Activated CD4-positive, alpha-beta T cell treated with anti-CD3 and anti-CD28 coated beads, Interleukin-2, Interleukin-4, amounts not matched to agents 100 ng/mL and 50 ng/mL, durations not matched to agents 16 hours and 8 hours (primary cell): ENCODE measurements at regions not wholly inside any gene's neighbourhood (a gene's known extent, or its start where the extent isn't known, plus 50 kb on each side); places are given as distances from the start of the nearest gene placed in this dataset.
"Not testable (repeated sequence)": the region's sequence is repeated elsewhere in the genome, so short reads cannot be mapped to it uniquely, and the experiment has no call there.

ENCODE experiments used
- DNase-seq: peaks from one replicate; pipeline ENCODE4 v3.0.0-alpha.2; 2020; ENCODE audit warnings: low spot score

GRCh38 chr2:64795024-64795592 lies 141.4 kb upstream of the SERTAD2 start:
- DNase-seq: no peak

- no peak for DNase-seq
Observed at GRCh38 chr2:64796926-64797325, 143.2 kb upstream of the SERTAD2 start.

DNA sequence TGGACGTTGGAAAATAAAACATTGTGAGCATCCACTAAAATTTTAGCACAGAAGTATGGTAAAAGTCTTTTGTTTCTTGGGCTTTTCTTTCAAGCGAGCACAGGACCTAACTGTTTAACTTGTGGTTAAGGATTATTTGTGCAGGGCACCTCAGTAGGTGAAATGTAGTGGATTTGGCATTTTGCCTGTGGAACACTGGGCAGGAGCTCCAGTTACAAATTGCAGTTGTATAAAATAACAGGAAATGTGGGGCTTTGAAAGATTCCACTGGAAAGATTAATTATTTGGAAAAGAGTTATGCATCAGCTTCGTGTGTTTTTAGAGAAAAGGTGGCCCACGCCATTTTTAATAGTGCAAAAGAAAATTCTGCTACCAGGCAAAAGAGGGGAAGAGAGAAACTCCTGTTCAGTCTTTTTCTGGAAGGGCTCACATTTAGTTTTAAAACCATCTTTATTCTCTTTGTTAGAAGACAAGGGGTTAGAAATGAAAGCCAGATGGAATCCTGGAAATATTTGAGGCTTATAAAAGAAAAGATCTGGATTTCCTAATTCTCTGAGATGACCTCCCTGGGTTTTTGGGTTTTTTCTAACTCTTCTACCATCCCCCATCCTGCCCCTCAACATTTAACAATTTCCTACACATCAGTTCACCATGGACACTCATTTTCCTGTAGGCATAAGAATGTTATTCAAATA lies 144.3 kb upstream of the SERTAD2 start:
- no peak for DNase-seq

- DNase-seq: no peak
Observed at GRCh38 chr2:64799592-64800252, 146.0 kb upstream of the SERTAD2 start.

GRCh38 chr2:64803776-64804175 lies 150.1 kb upstream of the SERTAD2 start:
- DNase-seq: no peak

GRCh38 chr2:64804651-64805050 lies 150.9 kb upstream of the SERTAD2 start:
- DNase-seq: no peak

DNA sequence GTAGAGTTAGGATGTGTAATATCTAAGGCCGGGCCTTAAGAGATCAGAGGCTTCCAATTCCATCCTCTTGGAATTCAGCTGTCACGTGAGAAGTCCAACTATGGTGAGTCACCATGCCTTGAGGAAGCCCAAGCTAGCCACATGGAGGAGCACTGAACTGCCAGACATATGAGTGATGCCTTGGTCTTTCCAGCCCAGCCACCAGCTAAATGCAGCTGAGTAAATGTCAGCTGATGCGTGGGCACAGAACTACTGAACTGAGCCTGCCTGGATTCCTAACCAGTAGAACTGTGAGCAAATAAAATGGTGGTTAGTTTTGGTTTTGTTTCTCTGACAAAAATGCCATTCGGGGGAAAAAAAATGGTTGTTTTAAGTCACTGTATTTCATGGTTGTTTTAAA lies 153.7 kb upstream of the SERTAD2 start:
- DNase-seq: peak; percentile 30

GRCh38 chr2:64808092-64808491 lies 154.4 kb upstream of the SERTAD2 start:
- DNase-seq: no peak

GRCh38 chr2:64808754-64809153 lies 155.0 kb upstream of the SERTAD2 start:
- DNase-seq: no peak

GRCh38 chr2:64809216-64809615 lies 155.5 kb upstream of the SERTAD2 start:
- DNase-seq: no peak

- no peak for DNase-seq
Observed at GRCh38 chr2:64812285-64812684, 158.6 kb upstream of the SERTAD2 start.

GRCh38 chr2:64814007-64814406 lies 160.3 kb upstream of the SERTAD2 start:
- no peak for DNase-seq

- DNase-seq: not testable (repeated sequence)
Observed at GRCh38 chr2:64816526-64816925, 162.8 kb upstream of the SERTAD2 start.

- DNase-seq: no peak
Observed at GRCh38 chr2:64817453-64817852, 163.7 kb upstream of the SERTAD2 start.

GRCh38 chr2:64818664-64819060 lies 164.9 kb upstream of the SERTAD2 start:
- no peak for DNase-seq

DNA sequence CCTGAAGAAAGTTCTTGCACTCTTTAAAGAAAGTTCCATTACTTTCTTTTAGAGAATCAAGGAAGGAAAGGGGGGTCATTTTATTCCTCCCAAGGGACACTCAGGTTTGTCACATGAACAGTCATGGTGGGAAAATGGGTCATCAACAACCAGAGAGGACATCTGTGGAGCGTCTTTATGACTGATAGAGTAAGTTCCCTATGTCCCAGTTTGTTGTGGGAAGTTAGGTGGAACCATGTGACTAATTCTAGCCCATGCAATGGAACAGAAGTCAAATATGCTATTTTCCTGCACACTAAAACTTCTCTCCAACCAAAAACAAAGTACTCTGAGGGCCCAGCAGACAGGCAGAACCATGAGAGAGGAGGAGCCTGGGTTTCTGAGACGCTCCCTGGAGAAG lies 165.6 kb upstream of the SERTAD2 start:
- no peak for DNase-seq

- peak; percentile 66 for DNase-seq
Observed at GRCh38 chr2:64819774-64820688, 166.3 kb upstream of the SERTAD2 start.

DNA sequence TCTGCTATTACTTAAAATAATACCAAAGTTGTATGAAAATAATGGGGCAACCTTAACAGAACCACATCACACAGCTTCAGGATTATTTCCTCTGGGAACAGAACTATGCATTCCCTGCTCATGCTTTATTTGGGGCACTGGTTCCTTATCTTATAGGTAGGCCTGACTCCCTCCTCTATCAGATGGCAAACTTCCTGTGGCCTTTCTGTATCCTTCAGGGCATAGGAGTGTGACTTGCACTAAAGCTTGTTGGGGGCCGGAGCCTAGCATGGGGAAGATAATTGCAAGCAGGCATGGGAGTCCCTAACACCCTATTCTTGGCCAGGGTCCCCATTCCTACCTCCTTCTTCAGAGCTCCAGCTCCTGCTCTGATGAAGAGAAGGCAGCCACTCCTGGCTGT lies 167.2 kb upstream of the SERTAD2 start:
- no peak for DNase-seq

GRCh38 chr2:64823794-64824193 lies 165.4 kb upstream of the SLC1A4 start:
- DNase-seq: no peak

- DNase-seq: no peak
Observed at GRCh38 chr2:64825831-64826491, 163.2 kb upstream of the SLC1A4 start.

DNA sequence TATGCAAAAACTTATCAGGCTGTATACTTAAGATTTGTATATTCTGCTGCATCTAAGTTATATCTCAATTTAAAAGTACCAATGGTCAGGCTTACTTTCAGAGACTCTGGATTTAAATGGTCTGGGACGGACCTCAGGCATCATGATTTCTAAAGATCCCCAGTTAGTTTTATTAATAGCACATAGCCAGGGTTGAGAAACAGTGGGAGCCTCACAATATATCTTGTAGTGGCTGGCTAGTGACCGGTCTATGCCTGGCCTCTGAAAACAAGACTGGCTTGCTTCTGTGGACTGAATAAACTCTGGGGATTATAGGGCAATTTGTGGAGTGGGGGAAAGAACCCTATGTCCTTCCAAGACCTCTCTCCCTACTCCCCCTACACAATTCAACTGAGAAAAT lies 162.5 kb upstream of the SLC1A4 start:
- no peak for DNase-seq

DNA sequence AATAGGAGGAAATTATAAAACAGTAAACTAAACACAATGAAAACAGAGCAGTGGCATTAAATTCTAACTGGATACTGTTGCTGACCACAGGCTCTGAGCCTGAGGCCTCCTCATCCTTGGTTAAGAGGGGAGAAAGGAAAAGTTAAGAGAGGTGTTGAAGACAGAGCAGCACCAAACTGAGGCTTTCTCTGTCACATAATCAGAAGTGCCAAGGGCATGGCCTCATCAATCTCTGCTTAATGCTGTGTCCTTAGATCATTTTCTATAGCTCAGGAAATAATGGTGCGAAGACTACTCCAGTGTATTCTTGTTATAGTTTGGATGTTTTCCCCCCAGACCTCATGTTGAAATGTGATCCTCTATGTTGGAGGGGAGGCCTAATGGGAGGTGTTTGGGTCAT lies 160.9 kb upstream of the SLC1A4 start:
- DNase-seq: no peak
